GM18517 (cell line): ENCODE measurements at regions not wholly inside any gene's neighbourhood (a gene's known extent, or its start where the extent isn't known, plus 50 kb on each side); places are given as distances from the start of the nearest gene placed in this dataset.

ENCODE experiments used
- ATAC-seq: cut with Tn5 transposase; IDR thresholded peaks from one replicate; pipeline ENCODE4 v1.9.1; 2021; ENCODE audit warnings: mild to moderate bottlenecking, moderate library complexity; ENCODE audit not compliant: unreplicated experiment

GRCh38 chr17:73879987-73880386 lies 235.7 kb upstream of the SDK2 start:
- no peak for ATAC-seq

GRCh38 chr17:73882590-73882989 lies 238.3 kb upstream of the SDK2 start:
- ATAC-seq: no peak

GRCh38 chr17:73883175-73883574 lies 238.9 kb upstream of the SDK2 start:
- no peak for ATAC-seq

GRCh38 chr17:73887739-73888138 lies 243.5 kb upstream of the SDK2 start:
- ATAC-seq: no peak

- ATAC-seq: no peak
Measured at GRCh38 chr17:73888862-73889261, 244.6 kb upstream of the SDK2 start.

GRCh38 chr17:73889439-73889838 lies 245.2 kb upstream of the SDK2 start:
- ATAC-seq: no peak

GRCh38 chr17:73890831-73891405 lies 246.7 kb upstream of the SDK2 start:
- no peak for ATAC-seq

GRCh38 chr17:73895157-73895556 lies 250.9 kb upstream of the SDK2 start:
- no peak for ATAC-seq

- no peak for ATAC-seq
Measured at GRCh38 chr17:73896966-73897365, 252.7 kb upstream of the SDK2 start.

GRCh38 chr17:73899839-73900238 lies 255.6 kb upstream of the SDK2 start:
- no peak for ATAC-seq

GRCh38 chr17:73900516-73900915 lies 256.3 kb upstream of the SDK2 start:
- ATAC-seq: no peak

- ATAC-seq: no peak
Measured at GRCh38 chr17:73901249-73901648, 257.0 kb upstream of the SDK2 start.

- no peak for ATAC-seq
Measured at GRCh38 chr17:73901661-73902415, 257.6 kb upstream of the SDK2 start.

GRCh38 chr17:73902416-73903181 lies 258.4 kb upstream of the SDK2 start:
- no peak for ATAC-seq

- no peak for ATAC-seq
Measured at GRCh38 chr17:73906896-73907870, 262.9 kb upstream of the SDK2 start.

GRCh38 chr17:73909186-73909585 lies 264.9 kb upstream of the SDK2 start:
- no peak for ATAC-seq

GRCh38 chr17:73910206-73910605 lies 266.0 kb upstream of the SDK2 start:
- ATAC-seq: no peak

GRCh38 chr17:73910821-73911515 lies 266.7 kb upstream of the SDK2 start:
- no peak for ATAC-seq

GRCh38 chr17:73911726-73912372 lies 267.6 kb upstream of the SDK2 start:
- ATAC-seq: no peak

GRCh38 chr17:73912373-73912746 lies 268.1 kb upstream of the SDK2 start:
- no peak for ATAC-seq
